Mammary epithelial cell (primary cell): ENCODE measurements at regions not wholly inside any gene's neighbourhood (a gene's known extent, or its start where the extent isn't known, plus 50 kb on each side); places are given as distances from the start of the nearest gene placed in this dataset.

Experiments
- CTCF ChIP-seq, 2 donors: IDR thresholded peaks in 1 of 2; conservative IDR thresholded peaks in 1 of 2; 2 replicates each; pipeline ENCODE4 v1.5.1; 2011 to 2012; ENCODE audit warnings: inconsistent platforms in 2 of 2, low read length in 2 of 2, mild to moderate bottlenecking in 2 of 2, control low read depth in 1 of 2, low read depth in 1 of 2; ENCODE audit not compliant: insufficient read depth in 1 of 2; ENCODE audit errors: extremely low read depth in 1 of 2
- EZH2 ChIP-seq: IDR thresholded peaks from 2 replicates; pipeline ENCODE4 v1.6.1; 2012; ENCODE audit warnings: low read length, inconsistent platforms, borderline replicate concordance

GRCh38 chr3:132180337-132180791 is 136.8 kb upstream of the ACP3 start:
- TF ChIP-seq CTCF (conservative IDR thresholded peaks at IDR 0.05 in 1 of 2, IDR thresholded peaks at IDR 0.05 in 1 of 2; ENCODE audit: extremely low read depth in 1 of 2, insufficient read depth in 1 of 2, low read depth in 1 of 2, low read length in 2 of 2) (peak; percentile 43 to 72), EZH2 (no peak)
